Body of pancreas (tissue), 4 donors: ENCODE measurements at regions not wholly inside any gene's neighbourhood (a gene's known extent, or its start where the extent isn't known, plus 50 kb on each side); places are given as distances from the start of the nearest gene placed in this dataset.

Experiments used
- CTCF ChIP-seq, 7 experiments: fragments of 450-650 bp in 4 of 7; fragments of 200-600 bp in 3 of 7; sonication (generic) in 3 of 7; IDR thresholded peaks; one replicate each; pipeline ENCODE4 v1.5.1; 2016 to 2019; ENCODE audit warnings: antibody characterized with exemption in 7 of 7
- POLR2A ChIP-seq, 3 donors: fragments of 450-650 bp; IDR thresholded peaks; one replicate each; pipeline ENCODE4 v1.6.1; 2016; ENCODE audit warnings: antibody characterized with exemption in 3 of 3, mild to moderate bottlenecking in 2 of 3

GRCh38 chr4:31275906-31276305, 555.7 kb downstream of the PCDH7 start:
- TF ChIP-seq CTCF (IDR thresholded peaks at IDR 0.05) (no peak), POLR2A (IDR thresholded peaks at IDR 0.05) (no peak)
